ENCODE measurements at regions not wholly inside any gene's neighbourhood (a gene's known extent, or its start where the extent isn't known, plus 50 kb on each side); places are given as distances from the start of the nearest gene placed in this dataset.

DNA sequence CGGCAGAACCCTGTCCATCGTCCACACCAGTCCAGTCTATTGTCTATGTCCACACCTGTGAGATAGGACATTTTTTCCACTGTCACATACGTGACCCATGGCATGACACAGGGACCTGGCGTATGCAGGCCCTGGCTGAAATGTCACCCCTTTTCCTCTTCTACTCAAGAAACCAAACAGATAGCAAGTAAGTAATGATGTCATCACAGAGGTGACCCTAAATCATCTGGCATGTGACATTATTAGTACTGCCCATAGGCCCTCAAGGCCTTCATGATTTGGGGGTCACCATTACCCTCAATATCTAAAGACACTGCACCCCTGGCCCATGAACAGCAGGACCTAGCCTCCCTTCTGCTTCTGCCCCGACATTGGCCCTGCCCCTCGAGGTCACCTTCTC is 88.3 kb downstream of the LHX2 start:
- Histone ChIP-seq H3K36me3 (ENCODE audit: low read depth, missing control alignments) (no peaks in the 10 kb centered on the region), H3K27me3 (no peaks in the 10 kb centered on the region), H3K4me3 (no peak overlapping the region), H3K27ac (no peak overlapping the region), H3K4me1 (no peaks in the 10 kb centered on the region), H3K9me3 (no peaks in the 10 kb centered on the region)
- intact Hi-C loops (cut with DNase I; ENCODE audit: low total_unique reads), result no loop called here
- DNase-seq, result no peak
- 96 to 98% methylated on average over 6 of the region's 6 CpGs for WGBS, 2 donors
- TF ChIP-seq POLR2A (IDR thresholded peaks at IDR 0.05), result no peak
- TF ChIP-seq, protein P1, sequence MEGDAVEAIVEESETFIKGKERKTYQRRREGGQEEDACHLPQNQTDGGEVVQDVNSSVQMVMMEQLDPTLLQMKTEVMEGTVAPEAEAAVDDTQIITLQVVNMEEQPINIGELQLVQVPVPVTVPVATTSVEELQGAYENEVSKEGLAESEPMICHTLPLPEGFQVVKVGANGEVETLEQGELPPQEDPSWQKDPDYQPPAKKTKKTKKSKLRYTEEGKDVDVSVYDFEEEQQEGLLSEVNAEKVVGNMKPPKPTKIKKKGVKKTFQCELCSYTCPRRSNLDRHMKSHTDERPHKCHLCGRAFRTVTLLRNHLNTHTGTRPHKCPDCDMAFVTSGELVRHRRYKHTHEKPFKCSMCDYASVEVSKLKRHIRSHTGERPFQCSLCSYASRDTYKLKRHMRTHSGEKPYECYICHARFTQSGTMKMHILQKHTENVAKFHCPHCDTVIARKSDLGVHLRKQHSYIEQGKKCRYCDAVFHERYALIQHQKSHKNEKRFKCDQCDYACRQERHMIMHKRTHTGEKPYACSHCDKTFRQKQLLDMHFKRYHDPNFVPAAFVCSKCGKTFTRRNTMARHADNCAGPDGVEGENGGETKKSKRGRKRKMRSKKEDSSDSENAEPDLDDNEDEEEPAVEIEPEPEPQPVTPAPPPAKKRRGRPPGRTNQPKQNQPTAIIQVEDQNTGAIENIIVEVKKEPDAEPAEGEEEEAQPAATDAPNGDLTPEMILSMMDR (IDR thresholded peaks at IDR 0.05), result no peak

DNA sequence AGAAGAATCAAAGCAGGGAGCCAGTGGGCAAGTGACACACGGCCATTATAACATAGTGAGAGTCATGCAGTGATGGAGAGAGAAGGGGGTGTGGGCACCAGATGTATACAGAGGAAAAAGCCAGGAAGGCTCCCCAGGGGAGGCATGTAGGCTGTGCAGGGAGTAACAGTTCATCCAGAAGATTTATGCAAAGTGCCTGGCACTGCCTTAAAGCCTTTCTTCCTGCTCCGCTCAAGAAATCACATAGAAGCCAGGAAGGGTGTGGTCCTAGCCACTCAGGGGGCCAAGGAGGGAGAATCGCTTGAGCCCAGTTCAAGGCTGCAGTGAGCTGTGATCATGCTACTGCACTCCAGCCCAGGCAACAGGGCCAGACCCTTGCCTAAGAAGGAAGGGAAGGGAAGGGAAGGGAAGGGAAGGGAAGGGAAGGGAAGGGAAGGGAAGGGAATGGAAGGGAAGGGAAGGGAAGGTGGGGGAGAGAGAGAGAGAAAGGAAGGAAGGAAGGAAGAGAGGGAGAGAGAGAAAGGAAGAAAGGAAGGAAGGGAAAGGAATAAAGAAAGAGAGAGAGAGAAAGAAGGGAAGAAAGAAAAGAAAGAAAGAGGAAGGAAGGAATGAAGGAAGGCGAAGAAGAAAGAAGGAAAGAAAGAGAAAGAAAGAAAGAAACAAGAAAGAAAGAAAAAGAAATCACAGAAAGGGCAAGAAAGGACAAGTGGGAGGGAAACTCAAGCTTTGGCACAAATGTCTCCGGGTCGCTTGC is 89.8 kb downstream of the LHX2 start:
- intact Hi-C loops (cut with DNase I; ENCODE audit: low total_unique reads), result no loop called here
- Histone ChIP-seq H3K27ac (no peak overlapping the region), H3K4me3 (no peak overlapping the region), H3K27me3 (no peaks in the 10 kb centered on the region), H3K4me1 (no peaks in the 10 kb centered on the region), H3K9me3 (no peaks in the 10 kb centered on the region), H3K36me3 (ENCODE audit: low read depth, missing control alignments) (no peaks in the 10 kb centered on the region)
- 69 to 72% methylated on average over 6 of the region's 6 CpGs for WGBS, 2 donors
- TF ChIP-seq, protein P1 (IDR thresholded peaks at IDR 0.05), result no peak
- TF ChIP-seq POLR2A (IDR thresholded peaks at IDR 0.05), result no peak
- no peak for DNase-seq

DNA sequence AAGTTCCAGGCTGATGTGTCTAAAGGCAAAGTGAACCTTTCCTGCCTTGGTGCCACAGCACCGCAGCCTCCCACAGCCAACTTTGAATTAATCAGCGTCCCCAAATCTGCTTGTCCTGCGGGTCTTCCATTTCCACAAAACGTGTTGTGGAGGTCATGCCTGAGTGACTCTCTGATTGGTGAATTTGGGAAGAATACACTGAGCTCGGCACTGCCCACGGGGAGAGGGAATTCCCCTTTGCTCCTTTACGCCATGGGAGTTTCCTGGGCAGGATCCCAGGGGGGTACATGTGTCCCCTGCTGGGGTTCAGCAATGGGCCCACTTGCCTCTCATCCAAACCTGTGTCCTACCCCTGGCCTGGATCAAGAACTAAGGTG is 90.4 kb downstream of the LHX2 start:
- H3K36me3 ChIP-seq (ENCODE audit: low read depth, missing control alignments), result no peaks in the 10 kb centered on the region
- intact Hi-C loops (cut with DNase I; ENCODE audit: low total_unique reads), result no loop called here
- TF ChIP-seq, protein P1 (IDR thresholded peaks at IDR 0.05), result no peak
- no peak for TF ChIP-seq POLR2A (IDR thresholded peaks at IDR 0.05)
- 52 to 55% methylated on average over 7 of the region's 7 CpGs for WGBS, 2 donors
- no peaks in the 10 kb centered on the region for H3K27me3 ChIP-seq
- DNase-seq, result no peak
- no peak overlapping the region for H3K4me3 ChIP-seq
- H3K4me1 ChIP-seq, result no peaks in the 10 kb centered on the region
- no peak overlapping the region for H3K27ac ChIP-seq
- H3K9me3 ChIP-seq, result no peaks in the 10 kb centered on the region

DNA sequence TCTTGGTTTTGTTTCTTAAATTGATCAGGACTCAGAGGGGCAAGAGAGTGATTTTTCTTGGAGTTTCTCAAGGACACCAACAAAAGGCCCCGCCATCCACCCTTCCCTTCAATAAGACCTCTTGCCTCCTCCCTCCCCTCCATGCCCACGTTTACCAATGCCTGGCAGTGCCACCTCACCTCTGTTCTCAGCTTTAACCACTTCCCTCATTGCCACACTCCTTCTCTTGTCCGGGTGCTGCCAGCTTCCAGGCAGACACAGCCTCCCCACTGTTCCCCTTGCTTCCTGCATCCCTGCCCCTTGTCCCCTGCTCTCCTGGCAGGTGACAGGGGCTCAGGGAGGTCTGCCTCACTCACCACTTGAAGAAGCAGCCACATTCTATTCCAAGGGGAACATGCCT is 90.8 kb downstream of the LHX2 start:
- no peaks in the 10 kb centered on the region for H3K27me3 ChIP-seq
- H3K9me3 ChIP-seq, result no peaks in the 10 kb centered on the region
- no peak for DNase-seq
- TF ChIP-seq, protein P1 (IDR thresholded peaks at IDR 0.05), result no peak
- no peak for TF ChIP-seq POLR2A (IDR thresholded peaks at IDR 0.05)
- no peaks in the 10 kb centered on the region for H3K36me3 ChIP-seq (ENCODE audit: low read depth, missing control alignments)
- intact Hi-C loops (cut with DNase I; ENCODE audit: low total_unique reads), result no loop called here
- 57 to 59% methylated on average over 3 of the region's 3 CpGs for WGBS, 2 donors
- no peak overlapping the region for H3K4me3 ChIP-seq
- no peak overlapping the region for H3K27ac ChIP-seq
- H3K4me1 ChIP-seq, result no peaks in the 10 kb centered on the region

DNA sequence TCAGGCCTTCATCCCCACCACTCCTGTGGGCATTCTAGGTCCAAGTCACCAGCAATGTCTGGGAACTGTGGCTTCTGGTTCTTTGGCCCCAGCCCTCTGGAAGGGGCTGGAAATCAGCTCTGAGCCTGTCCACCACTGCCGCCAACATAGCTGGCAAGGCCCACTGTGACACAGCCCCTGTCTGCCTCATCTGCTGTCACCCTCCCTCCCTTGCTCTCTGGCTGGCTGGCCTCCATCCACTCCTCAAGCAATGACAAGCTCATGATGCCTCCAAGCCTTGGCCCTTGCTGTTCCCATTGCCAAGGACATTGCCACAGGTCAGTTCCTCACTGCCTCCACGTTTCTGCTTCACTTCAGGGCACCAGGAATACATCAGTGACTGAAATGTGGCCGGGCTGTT is 93.7 kb downstream of the LHX2 start:
- intact Hi-C loops (cut with DNase I; ENCODE audit: low total_unique reads), result no loop called here
- Histone ChIP-seq H3K4me1 (no peaks in the 10 kb centered on the region), H3K9me3 (no peaks in the 10 kb centered on the region), H3K4me3 (no peak overlapping the region), H3K36me3 (ENCODE audit: low read depth, missing control alignments) (no peaks in the 10 kb centered on the region), H3K27me3 (no peaks in the 10 kb centered on the region), H3K27ac (no peak overlapping the region)
- TF ChIP-seq, protein P1 (IDR thresholded peaks at IDR 0.05), result no peak
- no peak for TF ChIP-seq POLR2A (IDR thresholded peaks at IDR 0.05)
- no peak for DNase-seq
- WGBS, 2 donors, result 78 to 87% methylated on average over 3 of the region's 3 CpGs
